A549 (cell line): ENCODE measurements at regions not wholly inside any gene's neighbourhood (a gene's known extent, or its start where the extent isn't known, plus 50 kb on each side); places are given as distances from the start of the nearest gene placed in this dataset.

Experiments used
- CTCF ChIP-seq: fragments of >200 bp; sonication (Bioruptor Twin); formaldehyde crosslinking; IDR thresholded peaks from 3 replicates; pipeline ENCODE4 v1.5.1; 2016
- EP300 ChIP-seq, 2 experiments: fragments of >200 bp; sonication (Bioruptor Twin); formaldehyde crosslinking; IDR thresholded peaks; 2 replicates in 1 of 2; 3 replicates in 1 of 2; pipeline ENCODE4 v1.6.1; 2016 to 2017
- FOSB ChIP-seq: fragments of 250-450 bp; sonication (Bioruptor Pico); IDR thresholded peaks from 2 replicates; pipeline ENCODE4 v1.5.0; 2020; ENCODE audit warnings: mild to moderate bottlenecking, moderate library complexity
- KDM5A ChIP-seq: fragments of 200-600 bp; sonication (generic); IDR thresholded peaks from 2 replicates; pipeline ENCODE4 v1.6.1; 2016; ENCODE audit warnings: antibody characterized with exemption, mild to moderate bottlenecking
- POLR2A ChIP-seq: IDR thresholded peaks from 2 replicates; pipeline ENCODE4 v1.6.1; 2012; ENCODE audit warnings: mild to moderate bottlenecking, low read length
- RAD21 ChIP-seq, 2 experiments: fragments of >200 bp in 1 of 2; sonication (Bioruptor Twin) in 1 of 2; formaldehyde crosslinking in 1 of 2; IDR thresholded peaks in 1 of 2; conservative IDR thresholded peaks in 1 of 2; 2 replicates in 1 of 2; 3 replicates in 1 of 2; pipeline ENCODE4 v1.6.1; 2012 to 2018; ENCODE audit warnings: inconsistent platforms in 1 of 2
- REST ChIP-seq: fragments of 200-600 bp; sonication (generic); IDR thresholded peaks from 2 replicates; pipeline ENCODE4 v1.6.1; 2016; ENCODE audit warnings: antibody characterized with exemption, mild to moderate bottlenecking, moderate library complexity
- SMC3 ChIP-seq: fragments of >200 bp; sonication (Bioruptor Twin); formaldehyde crosslinking; IDR thresholded peaks from 3 replicates; pipeline ENCODE4 v1.6.1; 2018; ENCODE audit warnings: inconsistent platforms
- TFCP2L1 ChIP-seq: fragments of 250-450 bp; sonication (Bioruptor Pico); IDR thresholded peaks from 2 replicates; pipeline ENCODE4 v1.5.0; 2021; ENCODE audit warnings: mild to moderate bottlenecking

GRCh38 chr10:29805134-29805723 lies 170.5 kb upstream of the SVIL start:
- TF ChIP-seq CTCF (no peak), REST (no peak), POLR2A (no peak), EP300 (IDR thresholded peaks at IDR 0.05) (no peak), SMC3 (no peak), FOSB (CRISPR knock-in tag) (no peak), RAD21 (conservative IDR thresholded peaks at IDR 0.05 in 1 of 2, IDR thresholded peaks at IDR 0.05 in 1 of 2) (no peak), KDM5A (no peak), TFCP2L1 (CRISPR knock-in tag) (no peak)
